Mesendoderm (in vitro differentiated cells): ENCODE measurements at regions not wholly inside any gene's neighbourhood (a gene's known extent, or its start where the extent isn't known, plus 50 kb on each side); places are given as distances from the start of the nearest gene placed in this dataset.

Experiments
- DNase-seq: peaks from one replicate; pipeline ENCODE4 v3.0.0; 2013
- H2AK5ac ChIP-seq: 2 replicates; pipeline ENCODE4 v1.6.1; 2013; ENCODE audit warnings: low read length, inconsistent platforms
- H2BK120ac ChIP-seq: 2 replicates; pipeline ENCODE4 v1.6.1; 2013; ENCODE audit warnings: low read depth, mild to moderate bottlenecking, low read length, moderate library complexity, mixed read lengths
- H2BK15ac ChIP-seq: replicated peaks from 2 replicates; pipeline ENCODE4 v1.6.1; 2013; ENCODE audit warnings: low read depth, mild to moderate bottlenecking, moderate library complexity
- H2BK5ac ChIP-seq: 2 replicates; pipeline ENCODE4 v1.6.1; 2013; ENCODE audit warnings: low read length, inconsistent platforms
- H3K18ac ChIP-seq: 2 replicates; pipeline ENCODE4 v1.6.1; 2013; ENCODE audit warnings: mild to moderate bottlenecking, low read length, mixed read lengths
- H3K23ac ChIP-seq: one replicate; pipeline ENCODE4 v1.6.1; 2013; ENCODE audit warnings: low read length
- H3K27ac ChIP-seq: 2 replicates; pipeline ENCODE4 v1.5.1; 2013; ENCODE audit warnings: low read depth, mild to moderate bottlenecking, inconsistent platforms, low read length, moderate library complexity
- H3K27me3 ChIP-seq: 2 replicates; pipeline ENCODE4 v1.6.1; 2013; ENCODE audit warnings: low read length, control low read depth, mild to moderate bottlenecking, inconsistent platforms; ENCODE audit not compliant: insufficient read depth, poor library complexity
- H3K36me3 ChIP-seq: 2 replicates; pipeline ENCODE4 v1.6.1; 2013; ENCODE audit warnings: low read length, inconsistent platforms; ENCODE audit not compliant: control insufficient read depth, insufficient read depth
- H3K4ac ChIP-seq: one replicate; pipeline ENCODE4 v1.6.1; 2013; ENCODE audit warnings: low read depth, mild to moderate bottlenecking, low read length, moderate library complexity
- H3K4me1 ChIP-seq: 2 replicates; pipeline ENCODE4 v1.6.1; 2013; ENCODE audit warnings: low read depth, low read length, inconsistent platforms; ENCODE audit not compliant: control insufficient read depth
- H3K4me2 ChIP-seq: 2 replicates; pipeline ENCODE4 v1.6.1; 2013; ENCODE audit warnings: low read length
- H3K4me3 ChIP-seq: 2 replicates; pipeline ENCODE4 v1.5.1; 2013; ENCODE audit warnings: mild to moderate bottlenecking, low read length
- H3K56ac ChIP-seq: one replicate; pipeline ENCODE4 v1.6.1; 2013; ENCODE audit warnings: low read length
- H3K79me1 ChIP-seq: 2 replicates; pipeline ENCODE4 v1.6.1; 2013; ENCODE audit warnings: low read length, inconsistent platforms
- H3K79me2 ChIP-seq: 2 replicates; pipeline ENCODE4 v1.6.1; 2013; ENCODE audit warnings: mild to moderate bottlenecking, low read length; ENCODE audit not compliant: control insufficient read depth, insufficient read depth
- H3K9ac ChIP-seq: 2 replicates; pipeline ENCODE4 v1.6.1; 2013; ENCODE audit warnings: low read length, inconsistent platforms
- H4K5ac ChIP-seq: one replicate; pipeline ENCODE4 v1.6.1; 2013; ENCODE audit warnings: low read length
- H4K8ac ChIP-seq: one replicate; pipeline ENCODE4 v1.6.1; 2013; ENCODE audit warnings: low read depth, mild to moderate bottlenecking, control low read depth, low read length, moderate library complexity
- whole genome bisulfite sequencing: extraction: QIAGEN DNeasy Blood & Tissue Kit; methylation state at CpG from one replicate; pipeline ENCODE4 v1.1.7; 2013; ENCODE audit warnings: low lambda C conversion rate, missing lambda C conversion rate; ENCODE audit not compliant: insufficient coverage; ENCODE audit errors: extremely low coverage; 5-methylcytosine and 5-hydroxymethylcytosine counted together

DNA sequence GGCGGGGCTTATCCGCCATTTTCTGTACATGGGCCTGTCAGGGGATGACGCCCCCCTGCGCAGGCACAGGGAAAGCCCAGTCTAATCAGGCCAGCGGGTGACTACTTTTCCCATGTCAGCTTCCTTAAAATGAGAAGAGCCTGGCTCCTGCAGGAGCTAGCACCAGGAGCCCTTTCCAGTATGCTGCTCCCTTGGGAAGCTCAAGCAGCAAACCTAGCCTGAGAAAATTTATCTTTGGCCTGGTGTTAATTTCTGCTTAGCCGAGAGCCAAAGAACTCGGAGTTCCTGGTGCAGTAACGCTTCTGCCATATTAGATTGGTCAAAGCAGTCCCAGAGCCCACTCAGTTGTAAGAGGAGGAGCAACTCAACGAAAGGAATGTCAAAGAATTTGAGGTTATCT lies 239.0 kb upstream of the PHYHIPL start:
- no peak overlapping the region for H3K23ac ChIP-seq
- no peaks in the 10 kb centered on the region for H3K4me1 ChIP-seq
- H3K27me3 ChIP-seq: no peaks in the 10 kb centered on the region
- H2BK15ac ChIP-seq: no peak overlapping the region
- no peak overlapping the region for H3K18ac ChIP-seq
- H3K4me2 ChIP-seq: no peak overlapping the region
- H4K5ac ChIP-seq: no peak overlapping the region
- no peak overlapping the region for H2BK120ac ChIP-seq
- no peak overlapping the region for H3K4ac ChIP-seq
- H3K9ac ChIP-seq: no peak overlapping the region
- no peak overlapping the region for H4K8ac ChIP-seq
- H3K79me1 ChIP-seq: no peaks in the 10 kb centered on the region
- H2AK5ac ChIP-seq: no peak overlapping the region
- H3K4me3 ChIP-seq: no peak overlapping the region
- no peaks in the 10 kb centered on the region for H3K36me3 ChIP-seq
- no peak overlapping the region for H2BK5ac ChIP-seq
- WGBS: no CpG with 5 or more reads among the region's 9 CpGs
- no peaks in the 10 kb centered on the region for H3K79me2 ChIP-seq
- DNase-seq: no peak
- H3K56ac ChIP-seq: no peak overlapping the region
- H3K27ac ChIP-seq: no peak overlapping the region

GRCh38 chr10:58942724-58943123 lies 233.7 kb upstream of the PHYHIPL start:
- no peak for DNase-seq
- no peak overlapping the region for H2BK15ac ChIP-seq
- no peak overlapping the region for H2BK5ac ChIP-seq
- H3K18ac ChIP-seq: no peak overlapping the region
- no peaks in the 10 kb centered on the region for H3K27me3 ChIP-seq
- H3K23ac ChIP-seq: no peak overlapping the region
- no peak overlapping the region for H3K4me3 ChIP-seq
- H3K79me1 ChIP-seq: no peaks in the 10 kb centered on the region
- H3K4ac ChIP-seq: no peak overlapping the region
- no peaks in the 10 kb centered on the region for H3K36me3 ChIP-seq
- no peaks in the 10 kb centered on the region for H3K79me2 ChIP-seq
- no peak overlapping the region for H3K56ac ChIP-seq
- H3K4me2 ChIP-seq: no peak overlapping the region
- no peaks in the 10 kb centered on the region for H3K4me1 ChIP-seq
- H3K9ac ChIP-seq: no peak overlapping the region
- no peak overlapping the region for H3K27ac ChIP-seq
- no peak overlapping the region for H2BK120ac ChIP-seq
- H2AK5ac ChIP-seq: no peak overlapping the region
- no peak overlapping the region for H4K8ac ChIP-seq
- no peak overlapping the region for H4K5ac ChIP-seq

- Histone ChIP-seq H3K23ac (no peak overlapping the region), H2BK5ac (no peak overlapping the region), H3K79me1 (no peaks in the 10 kb centered on the region), H3K56ac (no peak overlapping the region), H3K4ac (no peak overlapping the region), H4K8ac (no peak overlapping the region), H3K27me3 (no peaks in the 10 kb centered on the region), H3K9ac (no peak overlapping the region), H3K27ac (no peak overlapping the region), H3K18ac (no peak overlapping the region), H4K5ac (no peak overlapping the region), H3K36me3 (no peaks in the 10 kb centered on the region), H3K79me2 (no peaks in the 10 kb centered on the region), H2BK15ac (no peak overlapping the region), H3K4me3 (no peak overlapping the region), H2BK120ac (no peak overlapping the region), H3K4me2 (no peak overlapping the region), H2AK5ac (no peak overlapping the region), H3K4me1 (no peaks in the 10 kb centered on the region)
- no peak for DNase-seq
- no CpG with 5 or more reads among the region's 1 CpG for WGBS
These were observed 233.1 kb upstream of the PHYHIPL start for GRCh38 chr10:58943256-58943890.

DNA sequence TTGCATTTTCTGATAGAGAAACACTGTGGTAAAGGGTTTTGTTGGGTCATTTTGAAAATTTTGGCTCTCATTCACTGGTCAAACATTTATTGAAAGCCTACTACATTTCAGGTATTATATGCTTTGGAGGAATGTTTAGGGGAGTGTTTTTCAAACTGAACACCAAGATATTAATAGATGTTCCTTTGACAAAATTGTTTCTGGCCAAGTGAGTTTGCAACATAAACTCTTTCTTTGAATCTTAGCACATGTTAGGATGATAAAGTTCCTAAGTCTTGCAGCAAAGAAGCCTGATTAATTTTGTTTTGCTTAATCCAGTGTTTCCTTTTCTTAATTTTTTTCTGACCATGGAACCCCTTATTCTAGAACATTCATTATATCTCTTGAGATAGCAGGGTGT lies 232.5 kb upstream of the PHYHIPL start:
- no peak overlapping the region for H4K5ac ChIP-seq
- H2AK5ac ChIP-seq: no peak overlapping the region

GRCh38 chr10:58948303-58948702 lies 228.1 kb upstream of the PHYHIPL start:
- no peak overlapping the region for H3K23ac ChIP-seq
- H4K5ac ChIP-seq: no peak overlapping the region
- H3K4me1 ChIP-seq: no peaks in the 10 kb centered on the region
- H3K79me2 ChIP-seq: no peaks in the 10 kb centered on the region
- no peak overlapping the region for H3K27ac ChIP-seq
- no peak overlapping the region for H3K4me2 ChIP-seq
- no peak overlapping the region for H4K8ac ChIP-seq
- H2AK5ac ChIP-seq: no peak overlapping the region
- DNase-seq: no peak
- H2BK15ac ChIP-seq: no peak overlapping the region
- H2BK5ac ChIP-seq: no peak overlapping the region
- no peaks in the 10 kb centered on the region for H3K79me1 ChIP-seq
- no peaks in the 10 kb centered on the region for H3K36me3 ChIP-seq
- WGBS: no CpG with 5 or more reads among the region's 4 CpGs
- no peak overlapping the region for H2BK120ac ChIP-seq
- H3K4ac ChIP-seq: no peak overlapping the region
- H3K56ac ChIP-seq: no peak overlapping the region
- no peak overlapping the region for H3K4me3 ChIP-seq
- H3K27me3 ChIP-seq: no peaks in the 10 kb centered on the region
- no peak overlapping the region for H3K9ac ChIP-seq
- no peak overlapping the region for H3K18ac ChIP-seq

More for the DNA sequence above, 232.5 kb upstream of the PHYHIPL start:
- Histone ChIP-seq H3K27me3 (no peaks in the 10 kb centered on the region), H3K4me3 (no peak overlapping the region), H3K4ac (no peak overlapping the region), H3K79me2 (no peaks in the 10 kb centered on the region), H2BK5ac (no peak overlapping the region), H3K4me1 (no peaks in the 10 kb centered on the region), H2BK120ac (no peak overlapping the region), H3K23ac (no peak overlapping the region), H3K27ac (no peak overlapping the region), H3K9ac (no peak overlapping the region), H3K79me1 (no peaks in the 10 kb centered on the region), H3K56ac (no peak overlapping the region), H2BK15ac (no peak overlapping the region), H3K18ac (no peak overlapping the region), H3K36me3 (no peaks in the 10 kb centered on the region), H3K4me2 (no peak overlapping the region), H4K8ac (no peak overlapping the region)
- no peak for DNase-seq

- no peaks in the 10 kb centered on the region for H3K36me3 ChIP-seq
- H2BK5ac ChIP-seq: no peak overlapping the region
- H2BK120ac ChIP-seq: no peak overlapping the region
- H3K4ac ChIP-seq: no peak overlapping the region
- H3K9ac ChIP-seq: no peak overlapping the region
- H3K27me3 ChIP-seq: no peaks in the 10 kb centered on the region
- H3K27ac ChIP-seq: no peak overlapping the region
- H3K56ac ChIP-seq: no peak overlapping the region
- no peak overlapping the region for H3K4me3 ChIP-seq
- no peaks in the 10 kb centered on the region for H3K4me1 ChIP-seq
- no peaks in the 10 kb centered on the region for H3K79me1 ChIP-seq
- no peak overlapping the region for H4K5ac ChIP-seq
- WGBS: no CpG with 5 or more reads among the region's 1 CpG
- no peak for DNase-seq
- H2BK15ac ChIP-seq: no peak overlapping the region
- H2AK5ac ChIP-seq: no peak overlapping the region
- H4K8ac ChIP-seq: no peak overlapping the region
- no peak overlapping the region for H3K18ac ChIP-seq
- H3K4me2 ChIP-seq: no peak overlapping the region
- no peak overlapping the region for H3K23ac ChIP-seq
- no peaks in the 10 kb centered on the region for H3K79me2 ChIP-seq
These were observed 225.8 kb upstream of the PHYHIPL start for GRCh38 chr10:58950618-58951017.
